ENCODE measurements at regions not wholly inside any gene's neighbourhood (a gene's known extent, or its start where the extent isn't known, plus 50 kb on each side); places are given as distances from the start of the nearest gene placed in this dataset.

- whole genome bisulfite sequencing, 2 experiments (ENCODE audit: insufficient coverage in 1 of 2, insufficient read length in 1 of 2), result 40 to 75% methylated on average over 1 to 4 of the region's 4 CpGs
- Mint-ChIP-seq H3K36me3 (ENCODE audit: low read depth) (no peaks in the 10 kb centered on the region), H3K27ac (no peak overlapping the region), H3K4me3 (no peak overlapping the region), H3K4me1 (no peaks in the 10 kb centered on the region), H3K27me3 (ENCODE audit: insufficient read depth) (peaks cover 2% of the 10 kb centered on the region), H3K9me3 (no peaks in the 10 kb centered on the region)
- no peaks in the 10 kb centered on the region for H3K9me3 ChIP-seq (ENCODE audit: control insufficient read depth, low read length)
- H3K27me3 ChIP-seq (ENCODE audit: control insufficient read depth, insufficient read depth, low read length, poor library complexity, severe bottlenecking), result no peaks in the 10 kb centered on the region
- H3K36me3 ChIP-seq (ENCODE audit: control insufficient read depth, insufficient read depth, low read length), result no peaks in the 10 kb centered on the region
- DNase-seq, result no peak
- H3K4me1 ChIP-seq (ENCODE audit: control insufficient read depth, insufficient read depth, low read length), result no peaks in the 10 kb centered on the region
- no peak overlapping the region for H3K4me3 ChIP-seq (ENCODE audit: low read length)
- TF ChIP-seq CTCF (conservative IDR thresholded peaks at IDR 0.05), result no peak
- no peak overlapping the region for H3K27ac ChIP-seq (ENCODE audit: low read depth, low read length)
- no peak overlapping the region for H3K9ac ChIP-seq (ENCODE audit: extremely low read depth, low read length, poor library complexity, severe bottlenecking)
These were observed 172.7 kb downstream of the BARHL2 start for GRCh38 chr1:90544356-90544755.

GRCh38 chr1:90537606-90538362, 179.3 kb downstream of the BARHL2 start:
- Mint-ChIP-seq H3K4me3 (no peak overlapping the region), H3K36me3 (ENCODE audit: low read depth) (no peaks in the 10 kb centered on the region), H3K4me1 (peaks cover 26% of the 10 kb centered on the region), H3K9me3 (no peaks in the 10 kb centered on the region), H3K27ac (no peak overlapping the region), H3K27me3 (ENCODE audit: insufficient read depth) (no peaks in the 10 kb centered on the region)
- no peak for TF ChIP-seq CTCF (conservative IDR thresholded peaks at IDR 0.05)
- 51 to 67% methylated on average over 7 to 9 of the region's 9 CpGs for WGBS, 2 experiments (ENCODE audit: insufficient coverage in 1 of 2, insufficient read length in 1 of 2)
- no peaks in the 10 kb centered on the region for H3K27me3 ChIP-seq (ENCODE audit: control insufficient read depth, insufficient read depth, low read length, poor library complexity, severe bottlenecking)
- no peak overlapping the region for H3K4me3 ChIP-seq (ENCODE audit: low read length)
- H3K27ac ChIP-seq (ENCODE audit: low read depth, low read length), result no peak overlapping the region
- H3K36me3 ChIP-seq (ENCODE audit: control insufficient read depth, insufficient read depth, low read length), result no peaks in the 10 kb centered on the region
- no peaks in the 10 kb centered on the region for H3K4me1 ChIP-seq (ENCODE audit: control insufficient read depth, insufficient read depth, low read length)
- H3K9me3 ChIP-seq (ENCODE audit: control insufficient read depth, low read length), result no peaks in the 10 kb centered on the region
- no peak for DNase-seq
- no peak overlapping the region for H3K9ac ChIP-seq (ENCODE audit: extremely low read depth, low read length, poor library complexity, severe bottlenecking)

- H3K27me3 Mint-ChIP-seq (ENCODE audit: insufficient read depth), result no peaks in the 10 kb centered on the region
- H3K27ac Mint-ChIP-seq, result no peak overlapping the region
- Histone ChIP-seq H3K27ac (ENCODE audit: low read depth, low read length) (peak overlapping the region; percentile 83), H3K9ac (ENCODE audit: extremely low read depth, low read length, poor library complexity, severe bottlenecking) (no peak overlapping the region), H3K36me3 (ENCODE audit: control insufficient read depth, insufficient read depth, low read length) (no peaks in the 10 kb centered on the region), H3K9me3 (ENCODE audit: control insufficient read depth, low read length) (no peaks in the 10 kb centered on the region), H3K4me3 (ENCODE audit: low read length) (no peak overlapping the region), H3K4me1 (ENCODE audit: control insufficient read depth, insufficient read depth, low read length) (no peaks in the 10 kb centered on the region), H3K27me3 (ENCODE audit: control insufficient read depth, insufficient read depth, low read length, poor library complexity, severe bottlenecking) (no peaks in the 10 kb centered on the region)
- no peak for TF ChIP-seq CTCF (conservative IDR thresholded peaks at IDR 0.05)
- peaks cover 31% of the 10 kb centered on the region for H3K4me1 Mint-ChIP-seq
- no peaks in the 10 kb centered on the region for H3K9me3 Mint-ChIP-seq
- no peak for DNase-seq
- H3K4me3 Mint-ChIP-seq, result no peak overlapping the region
- H3K36me3 Mint-ChIP-seq (ENCODE audit: low read depth), result no peaks in the 10 kb centered on the region
- WGBS, 2 experiments (ENCODE audit: insufficient coverage in 1 of 2, insufficient read length in 1 of 2), result 47 to 55% methylated on average over 3 to 6 of the region's 6 CpGs
These were observed 182.3 kb downstream of the BARHL2 start for GRCh38 chr1:90534663-90535295.

Measured in endodermal cell (in vitro differentiated cells).